H1 (cell line): ENCODE measurements at regions not wholly inside any gene's neighbourhood (a gene's known extent, or its start where the extent isn't known, plus 50 kb on each side); places are given as distances from the start of the nearest gene placed in this dataset.

Experiments
- CTCF ChIA-PET: fragments of 300-600 bp; sonication (Branson Sonifier 250); formaldehyde crosslinking; loops from one replicate; lab custom pipeline; 2021; ENCODE audit not compliant: partially characterized antibody; lab: Charles Lee
- POLR2A ChIA-PET: fragments of 300-600 bp; sonication (Branson Sonifier 250); formaldehyde crosslinking; loops from one replicate; lab custom pipeline; 2021; ENCODE audit warnings: inconsistent platforms; ENCODE audit not compliant: partially characterized antibody; lab: Charles Lee
- DNase-seq, 2 experiments: peaks; one replicate each; pipeline versions ENCODE4 v3.0.0 to v3.0.0-alpha.2; 2010 to 2022; ENCODE audit warnings: low spot score in 2 of 2, low read depth in 1 of 2, mixed read lengths in 1 of 2
- FAIRE-seq: peaks from 2 replicates; lab custom pipeline; 2011; peaks lifted over from hg19 to GRCh38; lab: Jason Lieb, UNC
- H2AFZ ChIP-seq: 2 replicates; pipeline ENCODE4 v1.8.1; 2012; ENCODE audit warnings: low read length, inconsistent platforms
- H2AK5ac ChIP-seq: 2 replicates; pipeline ENCODE4 v1.6.1; 2013; ENCODE audit warnings: low read depth, low read length
- H2BK120ac ChIP-seq: replicated peaks from 2 replicates; pipeline ENCODE3; 2013; ENCODE audit warnings: low read depth, low read length, inconsistent platforms
- H2BK12ac ChIP-seq: 2 replicates; pipeline ENCODE4 v1.6.1; 2013; ENCODE audit warnings: low read depth, low read length
- H2BK15ac ChIP-seq: 2 replicates; pipeline ENCODE4 v1.6.1; 2013; ENCODE audit warnings: low read length
- H2BK20ac ChIP-seq: 2 replicates; pipeline ENCODE4 v1.6.1; 2013; ENCODE audit warnings: low read length
- H2BK5ac ChIP-seq: 2 replicates; pipeline ENCODE4 v1.6.1; 2013; ENCODE audit warnings: low read depth, low read length
- H3K14ac ChIP-seq: 2 replicates; pipeline ENCODE4 v1.6.1; 2013; ENCODE audit warnings: inconsistent platforms; ENCODE audit not compliant: insufficient read length
- H3K18ac ChIP-seq: 2 replicates; pipeline ENCODE4 v1.6.1; 2013; ENCODE audit warnings: low read length; ENCODE audit errors: extremely low read depth
- H3K23ac ChIP-seq: 2 replicates; pipeline ENCODE4 v1.6.1; 2013; ENCODE audit warnings: inconsistent platforms; ENCODE audit not compliant: insufficient read length
- H3K23me2 ChIP-seq: 2 replicates; pipeline ENCODE4 v1.6.1; 2013; ENCODE audit warnings: low read depth, low read length
- H3K27ac ChIP-seq: 2 replicates; pipeline ENCODE4 v1.6.1; 2011; ENCODE audit warnings: low read depth, low read length, inconsistent platforms
- H3K27me3 ChIP-seq, 4 experiments: replicated peaks in 1 of 4; 1 replicate in 1 of 4; 2 replicates in 3 of 4; pipeline versions ENCODE4 v1.6.1 to v1.8.1; 2011 to 2013; ENCODE audit warnings: low read length in 3 of 4, mild to moderate bottlenecking in 3 of 4, inconsistent platforms in 2 of 4, mixed read lengths in 2 of 4, moderate library complexity in 1 of 4; ENCODE audit not compliant: control insufficient read depth in 3 of 4, insufficient read depth in 3 of 4; ENCODE audit errors: extremely low read depth in 1 of 4
- H3K36me3 ChIP-seq, 4 experiments: 2 replicates each; pipeline versions ENCODE4 v1.6.1 to v1.8.1; 2011 to 2013; ENCODE audit warnings: mild to moderate bottlenecking in 4 of 4, low read length in 3 of 4, moderate library complexity in 2 of 4, control low read depth in 1 of 4, inconsistent platforms in 1 of 4; ENCODE audit not compliant: insufficient read depth in 4 of 4, control insufficient read depth in 2 of 4
- H3K4ac ChIP-seq: replicated peaks from 2 replicates; pipeline ENCODE3; 2013; ENCODE audit warnings: low read length, low read depth, mixed read lengths, inconsistent platforms; ENCODE audit not compliant: insufficient read length
- H3K4me1 ChIP-seq, 4 experiments: replicated peaks in 1 of 4; 1 replicate in 1 of 4; 2 replicates in 3 of 4; pipeline versions ENCODE4 v1.6.1 to v1.8.1; 2011 to 2013; ENCODE audit warnings: low read length in 3 of 4, inconsistent platforms in 2 of 4, mixed read lengths in 1 of 4; ENCODE audit not compliant: insufficient read depth in 4 of 4, control insufficient read depth in 3 of 4
- H3K4me2 ChIP-seq, 2 experiments: 2 replicates each; pipeline versions ENCODE4 v1.6.1 to v1.8.1; 2011 to 2013; ENCODE audit warnings: low read depth in 2 of 2, low read length in 2 of 2, control low read depth in 1 of 2, inconsistent platforms in 1 of 2, mild to moderate bottlenecking in 1 of 2; ENCODE audit not compliant: insufficient read depth in 1 of 2
- H3K4me3 ChIP-seq, 4 experiments: fragments of 200-600, 300-600 bp in 1 of 4; sonication (generic), shearing (Covaris generic), sonication (Bioruptor Twin) in 1 of 4; 2 replicates each; pipeline versions ENCODE4 v1.5.1 to v1.8.1; 2011 to 2016; ENCODE audit warnings: low read length in 4 of 4, low read depth in 3 of 4, control low read depth in 2 of 4, inconsistent platforms in 2 of 4, mild to moderate bottlenecking in 2 of 4, mixed read lengths in 1 of 4, moderate library complexity in 1 of 4; ENCODE audit not compliant: insufficient read depth in 2 of 4; ENCODE audit errors: extremely low read depth in 1 of 4
- H3K56ac ChIP-seq: replicated peaks from 2 replicates; pipeline ENCODE3; 2013; ENCODE audit warnings: low read depth, mild to moderate bottlenecking, mixed read lengths, low read length, inconsistent platforms; ENCODE audit not compliant: insufficient read length
- H3K79me1 ChIP-seq: 2 replicates; pipeline ENCODE4 v1.6.1; 2013; ENCODE audit warnings: low read depth, low read length, control low read depth
- H3K79me2 ChIP-seq, 2 experiments: 2 replicates each; pipeline versions ENCODE4 v1.6.1 to v1.8.1; 2012 to 2013; ENCODE audit warnings: low read length in 2 of 2, mild to moderate bottlenecking in 2 of 2, inconsistent platforms in 1 of 2; ENCODE audit not compliant: insufficient read depth in 2 of 2, control insufficient read depth in 1 of 2
- H3K9ac ChIP-seq, 4 experiments: replicated peaks in 1 of 4; 1 replicate in 1 of 4; 2 replicates in 3 of 4; pipeline versions ENCODE4 v1.6.1 to v1.8.1; 2011 to 2013; ENCODE audit warnings: low read depth in 3 of 4, low read length in 3 of 4, control low read depth in 2 of 4, mild to moderate bottlenecking in 2 of 4, moderate library complexity in 2 of 4, inconsistent platforms in 1 of 4; ENCODE audit errors: extremely low read depth in 1 of 4
- H3K9me3 ChIP-seq, 2 experiments: 2 replicates each; pipeline versions ENCODE4 v1.6.1 to v1.8.1; 2012 to 2013; ENCODE audit warnings: mild to moderate bottlenecking in 2 of 2, moderate library complexity in 2 of 2, control low read depth in 1 of 2, inconsistent platforms in 1 of 2, low read depth in 1 of 2, low read length in 1 of 2, mixed read lengths in 1 of 2; ENCODE audit not compliant: insufficient read depth in 2 of 2
- H4K20me1 ChIP-seq, 2 experiments: replicated peaks in 1 of 2; 2 replicates each; pipeline versions ENCODE3 to v1.8.1; 2011 to 2013; ENCODE audit warnings: inconsistent platforms in 2 of 2, low read length in 2 of 2, mild to moderate bottlenecking in 1 of 2; ENCODE audit not compliant: insufficient read depth in 2 of 2, control insufficient read depth in 1 of 2
- H4K5ac ChIP-seq: 2 replicates; pipeline ENCODE4 v1.6.1; 2013; ENCODE audit warnings: low read length, low read depth, mixed read lengths, inconsistent platforms; ENCODE audit not compliant: insufficient read length
- H4K8ac ChIP-seq: 2 replicates; pipeline ENCODE4 v1.8.0; 2013; ENCODE audit warnings: mild to moderate bottlenecking, moderate library complexity, low read length, inconsistent platforms; ENCODE audit not compliant: insufficient read depth; ENCODE audit errors: extremely low read depth
- H4K91ac ChIP-seq: replicated peaks from 2 replicates; pipeline ENCODE3; 2013; ENCODE audit warnings: low read length, mixed read lengths, inconsistent platforms; ENCODE audit not compliant: insufficient read length
- BACH1 ChIP-seq: IDR thresholded peaks from 2 replicates; pipeline ENCODE4 v1.6.1; 2012; ENCODE audit warnings: low read length, improper control_type of control experiment
- BCL11A ChIP-seq, 2 experiments: IDR thresholded peaks; one replicate each; pipeline ENCODE4 v1.6.1; 2011; ENCODE audit warnings: low read depth in 2 of 2, low read length in 2 of 2, mild to moderate bottlenecking in 2 of 2
- BRCA1 ChIP-seq: IDR thresholded peaks from 2 replicates; pipeline ENCODE4 v1.6.1; 2012; ENCODE audit warnings: low read depth, low read length, improper control_type of control experiment
- CEBPB ChIP-seq: IDR thresholded peaks from 2 replicates; pipeline ENCODE4 v1.6.1; 2012; ENCODE audit warnings: low read depth, low read length
- HDAC2 ChIP-seq, 2 experiments: fragments of 300-600 bp in 1 of 2; sonication (generic) in 1 of 2; IDR thresholded peaks; 2 replicates each; pipeline ENCODE4 v1.6.1; 2011 to 2012; ENCODE audit warnings: low read depth in 2 of 2, low read length in 2 of 2, mild to moderate bottlenecking in 2 of 2, moderate library complexity in 2 of 2, borderline replicate concordance in 1 of 2, inconsistent platforms in 1 of 2
- JUND ChIP-seq: IDR thresholded peaks from 2 replicates; pipeline ENCODE4 v1.6.1; 2011; ENCODE audit warnings: mild to moderate bottlenecking, improper control_type of control experiment, low read length
- MAFK ChIP-seq: IDR thresholded peaks from 2 replicates; pipeline ENCODE4 v1.6.1; 2012; ENCODE audit warnings: low read depth, mild to moderate bottlenecking, improper control_type of control experiment, low read length
- RFX5 ChIP-seq: IDR thresholded peaks from 2 replicates; pipeline ENCODE4 v1.6.1; 2011; ENCODE audit warnings: low read depth, low read length, improper control_type of control experiment, borderline replicate concordance
- RNF2 ChIP-seq: fragments of 200-900, 300-1000 bp; sonication (generic); IDR thresholded peaks from 2 replicates; pipeline ENCODE4 v1.7.1; 2016; ENCODE audit warnings: borderline replicate concordance, low read depth, mild to moderate bottlenecking, antibody characterized with exemption, low read length; ENCODE audit not compliant: poor library complexity, severe bottlenecking; ENCODE audit errors: missing control alignments
- SP1 ChIP-seq: IDR thresholded peaks from 2 replicates; pipeline ENCODE4 v1.6.1; 2011; ENCODE audit warnings: low read depth, low read length
- SUZ12 ChIP-seq: fragments of 200-600 bp; sonication (generic); IDR thresholded peaks from 2 replicates; pipeline ENCODE4 v1.6.1; 2012; ENCODE audit warnings: mild to moderate bottlenecking, inconsistent platforms, low read length, moderate library complexity, mixed read lengths
- WGBS, 2 experiments: shearing (Covaris generic) in 1 of 2; methylation state at CpG; one replicate each; pipeline versions ENCODE4 v1.1.6 to v1.1.7; 2013 to 2015; ENCODE audit warnings: low lambda C conversion rate in 2 of 2, mixed read lengths in 2 of 2, inconsistent platforms in 1 of 2, low coverage in 1 of 2, missing lambda C conversion rate in 1 of 2; ENCODE audit not compliant: insufficient replicate concordance in 2 of 2, insufficient coverage in 1 of 2, insufficient read length in 1 of 2; ENCODE audit errors: extremely low coverage in 1 of 2, missing lambda C conversion rate in 1 of 2; 5-methylcytosine and 5-hydroxymethylcytosine counted together
- TF ChIP-seq, protein P1 (sequence below): IDR thresholded peaks from 2 replicates; pipeline ENCODE4 v1.6.1; 2012; ENCODE audit warnings: inconsistent platforms
- TF ChIP-seq, protein P2 (sequence below): IDR thresholded peaks from 2 replicates; pipeline ENCODE4 v1.6.1; 2011; ENCODE audit warnings: low read depth, mild to moderate bottlenecking, low read length; ENCODE audit not compliant: insufficient read depth

DNA sequence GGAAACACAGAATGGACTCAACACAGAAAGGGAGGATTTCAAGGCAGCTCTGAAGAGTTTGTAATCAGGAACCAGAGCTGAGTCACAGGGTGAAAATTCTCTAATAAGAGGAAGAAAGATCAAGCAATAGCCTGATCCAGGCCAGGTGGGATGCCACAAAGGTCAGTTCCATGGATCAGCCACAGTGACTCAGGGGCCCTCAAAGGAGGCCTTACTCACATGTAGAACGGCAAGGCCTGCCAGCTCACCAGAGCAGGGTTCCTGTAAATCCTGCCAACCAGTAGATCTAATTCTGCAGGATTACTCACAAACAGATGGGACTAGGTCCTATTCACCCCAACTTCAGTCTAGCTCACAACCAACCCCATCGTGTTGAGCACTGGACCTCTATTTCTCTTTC is 78.3 kb upstream of the PPP2R3A start:
- Histone ChIP-seq H3K27me3 (no peaks in the 10 kb centered on the region), H3K18ac (no peak overlapping the region), H3K27ac (no peak overlapping the region), H3K9me3 (no peaks in the 10 kb centered on the region), H2BK15ac (no peak overlapping the region), H3K4me2 (no peak overlapping the region), H3K79me2 (no peaks in the 10 kb centered on the region), H3K9ac (no peak overlapping the region), H2BK12ac (no peak overlapping the region), H4K5ac (no peak overlapping the region), H3K56ac (no peak overlapping the region), H4K20me1 (no peaks in the 10 kb centered on the region), H3K4ac (no peak overlapping the region), H3K23me2 (no peaks in the 10 kb centered on the region), H2BK20ac (no peak overlapping the region), H3K23ac (no peak overlapping the region), H4K8ac (no peak overlapping the region), H2BK5ac (no peak overlapping the region), H2AFZ (no peak overlapping the region), H3K14ac (no peak overlapping the region), H3K4me1 (peaks cover 0 to 4% (median 2%) of the 10 kb centered on the region in 4 experiments; a peak in 2 of 7 replicates), H3K79me1 (no peaks in the 10 kb centered on the region), H2BK120ac (no peak overlapping the region), H4K91ac (no peak overlapping the region), H3K4me3 (no peak overlapping the region), H2AK5ac (no peak overlapping the region), H3K36me3 (no peaks in the 10 kb centered on the region)
- ChIA-PET CTCF (interaction anchor here (2.9 kb wide), 1 partner anchor 151 kb away, joined by 14 read pairs; no protein-coding TSS in a partner anchor), POLR2A (interaction anchor here (0.6 kb wide), 1 partner anchor 1130 kb away, joined by 3 read pairs; no protein-coding TSS in a partner anchor)
- FAIRE-seq, result no peak
- 78% methylated on average over 2 of the region's 2 CpGs; no CpG with 5 or more reads in 1 of the 2 experiments for WGBS, 2 experiments
- TF ChIP-seq RFX5 (no peak), SP1 (no peak), CEBPB (no peak), MAFK (no peak), RNF2 (no peak), BACH1 (no peak), BCL11A (IDR thresholded peaks at IDR 0.05; ENCODE audit: low read depth in 2 of 2, low read length in 2 of 2) (no peak), BRCA1 (no peak), SUZ12 (no peak), JUND (no peak), HDAC2 (IDR thresholded peaks at IDR 0.05; ENCODE audit: borderline replicate concordance in 1 of 2, low read depth in 2 of 2, low read length in 2 of 2) (no peak)
- TF ChIP-seq, protein P1, sequence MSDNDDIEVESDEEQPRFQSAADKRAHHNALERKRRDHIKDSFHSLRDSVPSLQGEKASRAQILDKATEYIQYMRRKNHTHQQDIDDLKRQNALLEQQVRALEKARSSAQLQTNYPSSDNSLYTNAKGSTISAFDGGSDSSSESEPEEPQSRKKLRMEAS, result no peak
- TF ChIP-seq, protein P2, sequence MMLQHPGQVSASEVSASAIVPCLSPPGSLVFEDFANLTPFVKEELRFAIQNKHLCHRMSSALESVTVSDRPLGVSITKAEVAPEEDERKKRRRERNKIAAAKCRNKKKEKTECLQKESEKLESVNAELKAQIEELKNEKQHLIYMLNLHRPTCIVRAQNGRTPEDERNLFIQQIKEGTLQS, result no peak
- no peak for DNase-seq
